GM19455 (cell line): ENCODE measurements at regions not wholly inside any gene's neighbourhood (a gene's known extent, or its start where the extent isn't known, plus 50 kb on each side); places are given as distances from the start of the nearest gene placed in this dataset.

Experiments
- ATAC-seq: cut with Tn5 transposase; IDR thresholded peaks from one replicate; pipeline ENCODE4 v1.9.1; 2021; ENCODE audit not compliant: unreplicated experiment

DNA sequence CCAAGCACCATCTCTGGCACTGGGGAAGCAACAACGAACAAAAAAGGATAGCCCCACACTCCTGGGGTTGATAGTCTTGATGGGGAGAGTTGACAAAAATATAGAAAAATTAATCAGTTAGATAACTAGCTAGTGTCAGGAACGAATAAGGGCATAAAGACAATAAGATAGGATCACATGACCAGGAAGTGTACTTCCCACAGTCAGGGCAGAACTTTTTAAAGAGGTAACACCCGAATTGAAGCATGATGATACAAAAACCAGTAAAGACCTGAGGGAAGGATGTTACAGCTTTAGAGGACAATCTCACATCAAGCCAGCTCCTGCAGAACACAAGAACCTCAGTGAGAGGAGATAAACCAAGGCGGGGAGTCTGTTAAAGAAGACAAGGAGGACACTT, 295.4 kb upstream of the CRIM1 start:
- peak; percentile 38 for ATAC-seq

DNA sequence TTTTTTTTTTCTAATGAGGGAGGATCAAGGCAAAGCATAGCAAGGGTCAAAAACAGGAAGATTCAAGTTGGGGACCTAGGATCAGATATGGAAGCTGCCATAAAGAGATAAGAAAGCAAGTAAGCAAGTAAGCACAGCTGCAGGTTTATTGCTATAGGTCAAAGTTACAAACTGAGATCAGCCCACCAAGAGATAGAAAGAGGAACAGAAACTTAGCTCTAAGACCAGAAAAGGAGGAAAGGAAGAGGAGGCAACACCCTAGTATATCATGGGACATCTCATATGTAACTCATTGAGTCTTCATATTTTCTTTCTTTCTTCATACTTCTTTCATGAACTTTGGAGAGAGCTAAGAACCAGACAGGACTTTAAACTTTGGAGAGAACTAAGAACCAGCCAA, 295.9 kb upstream of the CRIM1 start:
- ATAC-seq, result peak; percentile 100

DNA sequence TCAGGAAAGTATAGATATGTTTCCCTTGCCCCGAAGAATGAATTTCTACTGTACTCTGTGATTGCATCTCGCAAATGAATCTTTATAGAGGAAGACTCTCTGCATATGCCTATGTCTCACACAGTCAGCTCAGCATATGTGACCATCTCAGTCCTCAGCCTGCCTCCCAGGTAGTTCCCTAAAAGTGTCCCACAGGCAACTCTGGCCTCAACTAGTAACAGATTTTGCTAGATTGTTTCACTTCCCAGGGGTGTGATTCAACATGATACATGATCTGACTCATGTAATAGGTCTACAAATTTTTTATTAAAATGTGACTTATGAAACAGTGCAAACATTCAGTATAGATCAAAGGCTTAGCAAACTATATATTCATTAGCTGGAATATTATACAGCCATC, 296.6 kb upstream of the CRIM1 start:
- ATAC-seq, result no peak

DNA sequence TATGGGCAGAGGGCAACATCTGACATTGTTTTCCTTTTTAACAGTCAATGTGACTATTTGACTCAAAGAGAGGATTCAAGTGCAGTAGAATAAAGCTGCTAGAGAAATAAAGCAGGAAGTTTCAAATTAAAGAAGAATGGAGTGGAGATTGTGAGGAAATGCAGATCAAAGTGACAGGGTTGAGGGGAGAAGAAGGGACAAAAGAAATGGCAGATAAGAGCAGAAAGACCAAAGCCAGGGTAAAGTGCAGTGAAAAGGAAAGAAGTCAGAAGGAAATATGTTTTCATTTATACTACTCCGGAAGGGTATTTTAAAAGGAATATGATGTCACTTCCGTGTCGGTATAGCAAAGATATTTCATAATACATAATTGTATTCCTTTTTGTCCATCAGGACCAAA, 297.5 kb upstream of the CRIM1 start:
- no peak for ATAC-seq

DNA sequence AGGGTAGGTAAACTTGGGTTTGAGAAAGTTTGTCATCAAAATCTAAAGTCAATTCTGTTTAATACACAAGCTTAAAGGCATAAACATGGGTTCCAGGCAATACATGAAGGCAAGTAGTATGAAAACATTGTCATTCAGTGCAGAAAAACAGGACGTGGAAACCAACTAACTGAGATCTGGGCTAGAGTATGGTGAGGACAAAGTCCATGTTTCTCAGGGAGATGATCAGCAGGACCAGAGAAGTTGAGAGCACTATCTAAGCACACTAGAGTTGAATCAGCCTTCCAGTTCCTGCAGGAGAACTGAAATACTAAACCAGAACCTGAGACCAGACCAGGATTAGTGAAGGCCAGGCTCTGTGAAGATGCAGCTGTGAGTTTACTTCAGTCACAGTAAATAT, 302.8 kb upstream of the CRIM1 start:
- ATAC-seq, result no peak

DNA sequence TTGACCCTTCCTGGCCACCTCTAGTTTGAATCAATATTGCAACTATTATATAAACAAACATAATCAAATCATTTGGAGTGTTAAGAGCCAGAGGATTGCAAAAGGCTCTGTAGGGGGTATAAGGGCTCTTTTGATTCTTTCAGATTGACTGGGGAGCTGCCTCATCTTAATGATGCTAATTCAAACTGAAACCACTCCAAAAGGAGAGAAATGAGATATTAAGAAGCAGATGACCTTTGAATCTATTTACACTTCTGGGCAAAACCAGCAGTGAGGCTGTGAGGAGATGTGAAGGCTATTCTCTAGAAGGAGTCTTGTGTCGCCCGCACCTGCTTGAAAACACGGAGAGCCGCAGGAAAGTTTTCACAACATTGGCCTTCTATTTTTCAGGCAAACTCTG, 311.2 kb upstream of the CRIM1 start:
- ATAC-seq, result no peak

DNA sequence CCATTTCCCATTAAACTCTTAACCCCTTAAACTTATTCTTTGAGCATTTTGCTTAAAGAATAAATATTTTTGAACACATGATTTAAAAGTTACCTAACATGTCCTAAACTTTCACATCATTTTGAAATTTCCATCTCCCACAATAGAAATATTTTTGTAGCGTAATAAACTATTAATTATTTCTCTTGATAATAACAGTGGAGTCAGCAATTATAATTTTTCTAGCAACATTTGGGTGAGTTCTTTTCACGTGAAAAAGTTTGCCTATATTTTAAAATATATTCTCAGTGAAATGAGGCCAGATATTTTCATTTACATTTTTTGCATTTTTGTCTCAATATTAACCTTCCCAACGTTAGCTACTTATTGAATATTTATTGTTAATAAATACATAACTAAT, 320.4 kb upstream of the CRIM1 start:
- no peak for ATAC-seq

DNA sequence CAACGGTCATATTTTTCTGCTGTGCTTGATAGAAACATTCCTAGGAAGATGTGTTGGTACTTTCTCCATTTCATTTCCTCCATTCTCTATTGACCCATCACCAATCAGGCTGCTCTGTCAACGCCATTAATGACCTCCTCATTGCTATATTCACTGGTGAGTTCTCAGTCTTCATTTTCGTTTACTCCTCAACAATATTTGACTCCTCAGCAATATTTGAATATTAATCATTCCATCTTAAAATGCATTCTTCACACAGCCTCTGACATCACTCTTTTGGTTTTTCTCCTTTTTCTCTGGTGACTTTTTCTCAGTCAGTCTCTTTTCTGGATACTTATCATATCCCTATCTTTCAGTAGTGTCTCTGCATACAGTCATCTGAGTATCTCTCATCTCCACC, 323.5 kb upstream of the CRIM1 start:
- no peak for ATAC-seq

DNA sequence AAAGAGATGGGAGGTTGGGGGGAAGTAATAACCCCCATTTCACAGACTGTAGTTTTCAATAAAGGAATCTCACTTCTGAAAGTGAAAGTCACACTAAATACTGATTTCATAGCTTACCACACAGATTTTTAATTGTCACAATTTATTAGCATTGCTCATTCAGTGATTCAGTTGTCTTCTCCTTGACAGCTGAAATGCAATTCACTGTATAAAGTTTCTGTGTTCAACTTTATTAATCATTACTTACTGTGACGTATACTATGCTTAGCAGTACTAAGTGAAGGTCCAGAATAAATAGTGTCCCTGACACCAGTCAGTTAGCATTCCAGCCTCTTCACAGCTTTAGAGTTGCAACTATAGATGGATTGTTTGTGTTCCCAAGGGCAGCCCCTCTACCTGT, 324.1 kb upstream of the CRIM1 start:
- no peak for ATAC-seq

DNA sequence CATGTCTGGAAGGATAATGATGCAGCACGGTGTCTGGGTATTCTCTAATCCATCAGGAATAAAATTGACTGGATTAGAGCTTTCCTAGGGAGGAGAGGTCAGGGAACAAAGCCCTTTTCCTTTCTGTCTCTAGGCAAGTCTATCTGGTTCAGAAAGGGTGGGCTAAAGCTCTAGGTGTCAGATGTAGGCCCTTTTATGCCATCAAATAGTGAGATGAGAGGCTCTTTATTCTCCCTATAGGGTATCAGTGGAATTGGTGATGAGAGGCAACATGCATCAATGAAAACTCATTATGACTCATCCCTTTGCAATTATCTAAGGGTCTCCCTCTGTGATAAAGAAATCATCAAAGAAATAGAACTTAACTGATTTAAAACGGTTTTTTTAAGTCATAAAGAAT, 328.0 kb upstream of the CRIM1 start:
- ATAC-seq, result no peak

DNA sequence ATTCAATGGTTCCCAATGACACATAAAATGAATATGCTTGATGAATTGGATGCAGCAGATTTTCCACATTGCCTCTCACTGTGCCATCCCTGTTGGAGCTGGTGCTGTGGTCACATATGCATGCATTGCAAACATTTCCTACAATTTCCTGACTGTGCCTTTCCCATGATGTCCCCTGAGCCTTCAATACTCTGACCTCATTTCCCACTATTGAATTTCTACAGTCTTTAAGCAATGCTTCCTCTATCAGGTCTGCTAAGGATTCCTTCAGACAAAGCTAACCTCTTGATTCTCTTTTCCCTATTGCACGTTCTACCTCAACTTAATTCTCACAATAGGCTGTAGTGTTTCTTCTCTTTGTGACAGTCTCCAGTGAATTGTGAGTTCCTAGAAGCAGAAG, 342.5 kb upstream of the CRIM1 start:
- no peak for ATAC-seq

DNA sequence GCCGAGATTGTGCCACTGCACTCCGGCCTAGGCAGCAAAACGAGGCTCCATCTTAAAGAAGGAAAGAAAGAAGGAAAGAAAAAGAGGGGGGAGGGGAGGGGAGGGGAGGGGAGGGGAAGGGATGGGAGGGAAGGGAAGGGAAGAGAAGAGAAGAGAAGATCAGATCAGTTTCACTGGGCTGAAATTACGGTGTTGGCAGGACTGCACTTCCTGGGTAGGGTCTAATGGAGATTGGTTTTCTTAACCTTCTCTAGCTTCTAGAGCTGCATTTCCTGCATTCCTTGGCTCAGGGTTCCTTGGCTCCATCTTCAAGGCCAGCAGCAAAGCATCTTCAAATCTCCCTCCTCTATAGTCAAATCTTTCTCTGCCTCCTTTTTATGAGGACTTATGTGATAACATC, 349.1 kb upstream of the CRIM1 start:
- no peak for ATAC-seq

DNA sequence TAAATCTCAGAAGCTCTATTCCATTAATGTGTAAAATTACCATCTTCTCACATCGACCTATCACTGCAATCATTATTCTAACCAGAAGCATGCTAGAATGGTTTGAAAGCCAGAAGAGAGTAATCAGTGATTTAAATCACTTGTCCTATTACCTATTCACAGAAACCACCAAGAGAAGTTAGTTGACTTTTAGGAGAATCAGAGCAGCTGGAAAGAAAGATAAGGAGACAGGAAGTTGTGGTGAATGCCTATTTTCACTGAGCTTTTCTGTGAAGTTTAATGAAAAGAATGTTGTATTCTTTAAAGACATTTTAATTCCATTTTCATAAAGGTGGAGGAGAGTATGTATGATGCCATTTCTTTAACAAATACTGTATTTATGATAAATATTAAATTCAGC, 352.6 kb upstream of the CRIM1 start:
- ATAC-seq, result no peak

DNA sequence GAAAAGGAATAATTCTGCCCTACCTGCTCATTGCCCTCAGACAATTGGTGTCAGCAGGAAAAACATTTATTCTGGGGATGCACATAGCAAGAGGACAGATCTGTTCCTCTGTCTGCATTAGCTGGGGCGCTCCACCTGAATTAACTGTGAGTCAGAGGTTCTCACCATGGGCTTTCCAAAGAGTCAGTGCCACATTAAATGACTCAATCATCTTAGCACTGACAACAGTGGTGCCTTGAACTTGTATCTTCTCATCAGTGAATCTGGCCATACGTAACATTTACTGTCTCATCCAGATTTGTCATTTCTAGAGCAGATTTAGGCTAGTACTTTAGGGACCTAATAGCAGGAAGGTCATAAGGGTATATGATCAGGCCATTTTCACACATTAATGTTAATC, 358.1 kb upstream of the CRIM1 start:
- no peak for ATAC-seq

DNA sequence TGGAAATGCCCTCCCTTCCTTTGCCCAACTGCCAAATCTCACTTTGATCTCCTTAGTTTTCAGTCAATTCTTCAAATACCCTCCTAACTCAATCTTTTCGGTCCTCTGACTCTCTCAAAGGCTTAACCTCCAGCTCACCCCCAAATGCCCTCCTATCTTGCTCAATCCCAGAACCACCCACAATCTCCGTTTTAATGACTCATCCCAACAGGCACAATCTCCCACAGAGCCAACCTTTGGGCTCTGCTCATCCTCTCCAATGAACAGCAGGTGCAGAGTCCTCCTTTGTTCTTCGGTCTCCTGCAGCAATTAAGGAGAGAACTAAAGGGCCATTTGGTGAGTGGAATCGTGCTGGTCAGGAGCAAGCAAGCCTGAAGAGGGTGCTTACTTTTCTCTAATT, 366.1 kb upstream of the CRIM1 start:
- ATAC-seq, result no peak

DNA sequence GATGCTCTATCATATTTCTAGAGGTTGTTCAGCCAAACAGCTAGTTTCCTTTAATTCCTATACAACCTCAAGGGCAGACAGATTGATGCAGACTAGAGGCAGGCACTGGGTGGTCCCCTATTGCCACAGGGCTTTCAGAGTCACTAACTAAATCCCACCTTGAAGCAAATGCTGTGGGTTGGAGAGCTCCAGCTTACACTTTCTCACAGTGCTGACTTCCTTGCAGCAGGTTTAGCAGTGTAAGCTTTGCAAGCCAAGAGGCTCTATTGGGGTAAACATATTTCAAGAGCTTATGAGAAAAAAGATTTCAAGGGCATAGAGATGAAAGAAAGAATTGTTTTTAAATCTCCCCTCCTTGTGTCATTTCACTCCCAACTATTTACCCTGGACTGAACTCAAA, 366.5 kb upstream of the CRIM1 start:
- ATAC-seq, result no peak

DNA sequence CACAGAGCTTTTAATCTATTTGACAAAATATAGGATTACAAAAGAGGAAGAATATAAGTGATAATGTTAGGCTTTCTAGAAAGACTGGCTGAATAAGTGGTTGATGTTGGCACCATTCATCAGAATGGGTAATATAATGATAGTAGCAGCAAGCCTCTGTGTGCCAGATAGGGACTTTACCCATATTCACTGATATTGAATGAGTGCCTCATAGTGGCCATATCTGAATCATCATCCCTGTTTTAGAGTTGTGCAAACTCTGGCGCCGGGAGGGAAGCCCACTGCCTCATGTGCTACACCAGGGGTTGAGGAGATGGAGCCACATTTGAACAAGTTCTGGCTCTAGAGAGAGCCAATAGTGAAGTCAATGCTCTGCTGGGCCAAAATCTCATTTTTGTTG, 368.7 kb upstream of the CRIM1 start:
- no peak for ATAC-seq

DNA sequence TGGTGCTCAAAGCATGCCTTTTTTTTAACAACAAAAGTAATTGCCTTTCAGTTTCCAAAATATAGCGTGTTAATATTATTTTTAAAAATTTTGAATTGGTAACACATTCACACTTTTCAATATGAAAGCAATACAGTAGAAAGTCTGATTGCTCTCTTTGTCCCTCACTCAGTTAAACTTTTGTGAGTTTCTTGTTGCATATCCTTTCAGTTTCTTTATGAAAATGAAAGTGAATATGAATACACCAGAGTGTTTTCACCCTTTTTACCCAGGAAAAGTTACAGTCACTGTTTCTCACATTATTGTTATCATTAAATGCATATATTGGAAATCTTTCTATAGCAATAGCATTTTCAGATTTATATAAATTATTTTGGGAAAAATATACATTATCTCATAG, 377.4 kb upstream of the CRIM1 start:
- peak; percentile 98 for ATAC-seq

DNA sequence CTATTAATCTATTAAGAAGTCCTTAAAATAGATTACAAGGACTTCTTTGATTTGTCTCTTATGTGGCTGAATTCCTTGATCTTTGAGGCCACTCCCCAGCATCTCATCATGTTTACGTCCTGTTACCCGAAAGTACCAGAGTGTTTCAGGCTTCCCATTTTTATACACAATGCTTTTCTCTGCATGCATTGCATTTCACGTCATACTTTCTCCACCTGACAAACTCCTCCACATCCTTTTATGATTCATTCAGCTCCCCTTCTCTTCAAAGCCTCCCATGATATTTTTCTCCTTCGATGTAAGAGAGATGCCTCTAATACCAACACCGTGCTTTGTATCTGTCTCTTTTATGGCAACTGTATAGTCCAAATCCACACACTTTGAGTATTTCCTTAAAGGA, 379.0 kb upstream of the CRIM1 start:
- ATAC-seq, result no peak

DNA sequence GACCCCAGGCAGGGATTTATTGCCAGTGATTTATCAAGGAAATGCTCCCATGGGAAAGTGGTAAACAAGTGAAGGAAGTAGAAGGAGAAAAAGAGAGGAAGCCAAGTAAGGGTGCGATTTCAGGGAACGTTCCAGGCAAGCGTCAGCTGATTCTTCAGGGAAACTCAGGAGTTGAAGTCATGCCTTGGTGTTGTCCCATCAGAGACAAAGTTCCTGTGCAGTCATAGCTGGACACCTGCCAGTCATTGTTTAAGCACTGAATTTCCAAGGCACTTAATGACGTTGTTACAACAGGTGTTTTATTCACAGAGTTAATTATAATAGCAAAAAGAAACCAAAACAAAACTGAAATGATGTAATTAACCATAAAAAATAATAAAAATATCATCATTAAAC, 381.8 kb upstream of the CRIM1 start:
- ATAC-seq, result no peak

DNA sequence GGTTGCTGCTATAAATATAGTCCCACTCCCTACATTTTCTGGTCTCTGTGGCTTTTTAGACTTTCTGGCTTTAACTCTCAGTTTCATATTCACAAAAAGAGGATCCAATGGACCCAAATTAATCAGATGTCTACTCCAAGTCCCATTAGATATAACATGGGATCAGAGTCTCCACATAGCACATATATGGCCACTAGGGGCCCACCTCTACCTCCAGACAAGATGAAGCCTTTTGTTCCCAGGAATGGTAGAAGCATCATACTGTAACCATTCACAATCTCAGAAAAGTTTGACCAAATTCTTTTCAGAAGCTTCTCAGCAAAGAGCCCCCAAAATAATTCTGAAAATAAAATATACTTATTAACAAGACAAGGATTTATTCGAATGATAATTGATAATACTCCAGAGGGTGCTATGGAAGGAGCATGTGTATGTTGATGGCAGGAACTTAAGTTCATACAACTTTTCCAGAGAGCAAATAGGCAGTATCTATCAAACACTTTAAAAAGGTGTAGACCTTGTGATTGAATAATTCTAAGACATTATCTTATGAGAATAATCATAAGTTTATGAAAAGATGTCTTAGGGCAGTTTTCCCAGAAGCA, 382.3 kb upstream of the CRIM1 start:
- ATAC-seq, result peak; percentile 77

DNA sequence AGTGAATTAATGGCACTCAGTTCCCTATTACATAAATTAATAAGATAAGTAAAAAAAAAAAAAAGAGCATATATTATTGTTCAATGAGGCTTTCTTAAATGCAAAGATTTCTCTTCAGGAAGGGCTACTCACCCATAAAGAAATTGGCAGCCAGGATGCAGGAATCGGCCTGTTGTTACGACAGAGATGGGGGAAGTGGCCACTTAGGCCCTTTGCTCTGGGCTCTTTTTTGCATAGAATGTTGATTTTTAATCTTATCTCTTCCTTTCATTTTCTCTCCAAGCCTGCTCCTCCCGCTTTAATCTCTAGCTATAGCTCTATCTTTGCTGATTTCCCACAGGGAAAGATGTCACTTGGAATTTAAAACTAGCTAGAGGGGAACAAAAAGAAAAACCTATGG, 391.8 kb upstream of the CRIM1 start:
- no peak for ATAC-seq

DNA sequence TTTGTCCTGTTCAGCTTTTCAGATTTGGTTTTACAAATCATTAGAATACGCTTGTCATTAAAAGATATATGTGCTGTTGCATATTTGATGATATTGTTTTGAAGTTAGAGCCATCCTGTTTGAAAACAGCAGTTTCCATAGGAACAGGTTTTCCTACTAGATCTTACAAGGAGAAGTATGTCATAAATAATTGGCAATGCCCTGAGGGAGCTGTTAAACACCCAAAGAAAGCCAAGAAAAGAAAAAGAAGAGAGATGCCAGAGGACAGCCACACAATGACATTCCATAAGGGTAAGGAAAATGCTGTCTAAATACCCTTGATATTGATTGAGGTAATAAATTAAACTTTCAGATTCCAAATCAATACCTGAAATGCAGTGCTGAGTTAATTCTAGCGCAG, 392.2 kb upstream of the CRIM1 start:
- no peak for ATAC-seq

DNA sequence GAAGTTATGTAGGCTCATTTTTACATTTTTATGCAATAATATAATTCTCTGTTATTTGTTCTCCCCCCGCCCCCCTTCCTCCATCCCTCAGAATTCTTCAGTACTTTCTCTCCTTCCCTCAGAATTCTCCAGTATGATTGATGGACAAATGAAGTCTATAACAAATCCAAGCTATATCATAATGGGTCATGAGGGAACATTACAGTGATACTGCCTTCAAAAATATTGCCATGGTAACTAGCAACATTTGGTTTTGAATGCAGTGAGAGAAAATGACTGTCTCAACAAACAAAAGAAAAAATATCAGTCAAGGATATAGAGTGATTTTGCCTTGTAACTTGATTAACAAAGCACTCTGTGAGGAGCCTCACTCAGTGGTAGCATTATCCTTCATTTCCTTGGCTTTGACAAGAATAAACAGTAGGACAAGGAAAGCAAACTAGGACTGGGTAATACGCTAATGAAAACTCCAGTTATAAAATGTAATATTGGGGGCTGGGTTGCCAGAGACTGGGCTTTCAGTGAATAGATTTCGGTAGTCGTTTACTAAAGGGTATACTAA, 392.9 kb upstream of the CRIM1 start:
- ATAC-seq, result no peak
